Mesodermal cell (in vitro differentiated cells): ENCODE measurements at regions not wholly inside any gene's neighbourhood (a gene's known extent, or its start where the extent isn't known, plus 50 kb on each side); places are given as distances from the start of the nearest gene placed in this dataset.
"Not testable (repeated sequence)": the region's sequence is repeated elsewhere in the genome, so short reads cannot be mapped to it uniquely, and the experiment has no call there.

Experiments
- H3K27ac ChIP-seq: 2 replicates; pipeline ENCODE4 v1.7.0; 2013; ENCODE audit warnings: mild to moderate bottlenecking, low read depth, low read length, moderate library complexity; ENCODE audit not compliant: severe bottlenecking
- H3K36me3 ChIP-seq: 2 replicates; pipeline ENCODE4 v1.7.1; 2013; ENCODE audit warnings: mild to moderate bottlenecking, low read length, moderate library complexity; ENCODE audit not compliant: control insufficient read depth, insufficient read depth
- H3K4me1 ChIP-seq: one replicate; pipeline ENCODE4 v1.7.1; 2013; ENCODE audit warnings: mild to moderate bottlenecking, low read length; ENCODE audit not compliant: insufficient read depth, control insufficient read depth, poor library complexity, severe bottlenecking
- H3K4me3 ChIP-seq: 2 replicates; pipeline ENCODE4 v1.7.0; 2013; ENCODE audit warnings: low read length, control low read depth, mild to moderate bottlenecking; ENCODE audit not compliant: insufficient read depth, poor library complexity, severe bottlenecking; ENCODE audit errors: extremely low read depth
- H3K9me3 ChIP-seq: 2 replicates; pipeline ENCODE4 v1.7.1; 2013; ENCODE audit warnings: mild to moderate bottlenecking, low read length, moderate library complexity; ENCODE audit not compliant: control insufficient read depth
- WGBS, 2 experiments: methylation state at CpG; one replicate each; pipeline ENCODE4 v1.1.5; 2013; ENCODE audit warnings: missing lambda C conversion rate in 2 of 2; ENCODE audit not compliant: insufficient coverage in 2 of 2; 5-methylcytosine and 5-hydroxymethylcytosine counted together

DNA sequence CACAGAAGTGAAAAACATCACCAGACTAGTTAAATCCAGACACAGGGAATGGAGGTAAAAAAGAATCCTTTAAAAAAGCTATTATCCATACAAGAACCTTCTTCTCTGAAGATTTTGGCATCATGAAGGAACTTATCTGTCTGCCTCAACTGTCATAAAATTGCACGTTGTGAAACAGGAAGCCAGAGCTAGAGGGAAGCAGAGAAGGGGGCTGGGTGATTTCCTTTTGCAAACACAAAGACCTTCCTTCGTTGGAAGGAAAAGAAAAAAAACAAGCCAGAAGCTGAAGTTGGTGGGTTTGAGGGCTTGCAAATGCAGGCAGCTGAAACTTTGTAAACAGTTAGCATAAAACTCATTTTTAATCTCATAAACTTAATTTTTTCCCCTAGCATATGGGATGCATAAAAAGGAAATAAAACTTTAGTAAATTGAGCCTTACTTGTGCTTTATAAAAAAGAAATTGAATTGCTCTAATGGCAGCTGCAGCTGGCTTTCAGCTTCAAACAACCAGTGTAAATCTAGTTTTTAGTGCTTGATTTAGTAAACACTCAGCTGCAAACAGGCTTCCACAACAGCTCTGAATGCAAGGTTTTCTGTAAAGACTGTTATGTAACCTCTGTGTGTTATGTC lies 101.6 kb downstream of the OTUD1 start:
- Histone ChIP-seq H3K36me3 (no peaks in the 10 kb centered on the region), H3K4me3 (no peak overlapping the region), H3K4me1 (no peaks in the 10 kb centered on the region), H3K9me3 (no peaks in the 10 kb centered on the region), H3K27ac (no peak overlapping the region)
- WGBS, 2 experiments: no CpG with 5 or more reads among the region's 2 CpGs

DNA sequence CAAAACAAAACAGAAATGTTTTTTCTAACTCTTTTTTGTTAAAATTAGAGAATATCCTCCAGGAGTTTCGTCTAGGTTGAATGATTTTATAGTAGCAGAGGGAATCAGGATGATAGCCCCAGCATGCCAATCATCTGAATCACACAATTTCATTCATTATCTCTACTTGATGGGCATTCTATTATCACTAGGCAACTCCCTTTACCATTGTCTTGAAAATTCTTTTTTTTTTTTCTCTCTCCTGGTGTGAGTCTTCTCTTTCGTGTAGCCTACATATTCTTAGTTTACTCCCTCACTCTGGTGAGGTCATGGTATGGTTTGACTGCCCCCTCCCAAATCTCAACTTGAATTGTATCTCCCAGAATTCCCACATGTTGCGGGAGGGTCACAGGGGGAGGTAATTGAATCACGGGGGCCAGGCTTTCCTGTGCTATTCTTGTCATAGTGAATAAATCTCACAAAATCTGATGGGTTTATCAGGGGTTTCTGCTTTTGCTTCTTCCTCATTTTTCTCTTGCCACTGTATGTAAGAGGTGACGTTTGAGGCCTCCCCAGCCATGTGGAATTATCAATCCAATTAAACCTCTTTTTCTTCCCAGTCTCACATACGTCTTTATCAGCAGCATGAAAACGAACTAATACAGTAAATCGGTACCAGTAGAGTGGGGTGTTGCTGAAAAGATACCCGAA lies 105.0 kb downstream of the OTUD1 start:
- WGBS, 2 experiments: 85 to 96% methylated on average over 3 to 4 of the region's 9 CpGs
- H3K9me3 ChIP-seq: no peaks in the 10 kb centered on the region
- no peak overlapping the region for H3K4me3 ChIP-seq
- no peak overlapping the region for H3K27ac ChIP-seq
- no peaks in the 10 kb centered on the region for H3K4me1 ChIP-seq
- no peaks in the 10 kb centered on the region for H3K36me3 ChIP-seq

DNA sequence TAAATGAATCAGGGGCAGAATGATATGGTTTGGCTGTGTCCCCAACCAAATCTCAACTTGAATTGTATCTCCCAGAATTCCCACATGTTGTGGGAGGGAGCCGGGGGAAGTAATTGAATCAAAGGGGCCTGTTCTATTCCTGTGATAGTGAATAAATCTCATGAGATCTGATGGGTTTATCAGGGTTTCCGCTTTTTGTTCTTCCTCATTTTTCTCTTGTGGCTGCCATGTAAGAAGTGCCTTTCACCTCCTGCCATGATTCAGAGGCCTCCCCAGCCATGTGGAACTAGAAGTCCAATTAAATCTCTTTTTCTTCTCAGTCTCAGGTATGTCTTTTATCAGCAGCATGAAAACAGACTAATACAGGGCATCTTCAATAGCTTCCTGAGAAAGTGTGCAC lies 107.0 kb downstream of the OTUD1 start:
- 69 to 100% methylated on average over 1 of the region's 2 CpGs for WGBS, 2 experiments
- H3K4me1 ChIP-seq, H3K4me3 ChIP-seq, H3K36me3 ChIP-seq, H3K9me3 ChIP-seq, H3K27ac ChIP-seq: not testable (repeated sequence)

DNA sequence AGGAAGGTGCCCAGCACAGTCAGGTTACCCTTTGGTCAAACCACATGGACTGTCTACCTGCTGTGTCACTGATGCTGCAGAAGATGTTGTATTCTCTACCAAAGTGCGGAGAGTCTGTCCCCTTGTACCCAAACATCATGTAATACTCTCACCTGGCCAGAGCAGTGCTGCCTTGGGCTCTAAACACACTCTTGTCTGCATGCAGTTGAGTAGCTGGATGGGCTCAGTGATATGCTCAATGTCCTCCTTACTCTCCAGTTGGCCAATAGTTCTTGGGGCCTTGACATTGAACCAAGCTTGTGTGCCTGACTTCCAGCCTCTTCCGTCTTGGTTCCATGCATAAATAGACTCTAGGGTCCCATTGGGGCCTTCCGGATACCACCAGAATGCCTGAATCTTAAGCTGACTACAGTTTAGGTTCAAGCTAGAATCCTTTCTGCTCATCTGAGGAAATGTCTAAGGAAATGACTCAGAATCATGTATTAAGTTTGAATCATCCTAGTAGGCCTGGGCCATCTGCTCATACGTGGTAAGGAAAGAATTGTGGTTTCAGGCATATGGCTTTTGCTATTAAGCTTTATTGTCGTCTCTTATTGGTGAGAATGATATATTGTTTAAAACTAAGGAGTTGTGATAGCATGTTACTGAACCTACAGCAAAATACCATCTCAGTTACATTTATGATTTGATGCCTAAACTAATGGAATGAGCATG lies 118.0 kb downstream of the OTUD1 start:
- H3K27ac ChIP-seq: no peak overlapping the region
- H3K9me3 ChIP-seq: peaks cover 7% of the 10 kb centered on the region
- no peak overlapping the region for H3K4me3 ChIP-seq
- H3K4me1 ChIP-seq: peaks cover 6% of the 10 kb centered on the region
- WGBS, 2 experiments: 82 to 85% methylated on average over 4 of the region's 5 CpGs
- H3K36me3 ChIP-seq: no peaks in the 10 kb centered on the region

DNA sequence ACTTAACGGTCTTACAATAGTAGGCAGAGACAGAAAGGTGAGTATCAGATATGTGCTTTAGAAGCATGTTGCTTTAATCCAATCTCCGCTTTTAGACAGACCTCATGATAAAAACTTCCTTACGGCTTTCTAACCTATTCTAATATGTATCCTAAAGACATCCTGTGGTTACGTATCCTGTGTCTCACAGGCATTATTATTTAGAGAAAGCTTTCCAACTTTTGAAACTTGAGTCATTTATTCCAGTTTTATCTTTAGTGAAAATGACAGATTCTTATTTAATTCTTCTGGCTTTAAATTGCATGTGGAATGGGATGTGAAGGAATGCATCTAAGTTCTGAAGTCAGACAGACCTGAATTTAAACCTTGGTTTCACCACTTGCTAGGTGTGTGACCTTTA lies 118.9 kb downstream of the OTUD1 start:
- no peaks in the 10 kb centered on the region for H3K36me3 ChIP-seq
- peaks cover 7% of the 10 kb centered on the region for H3K9me3 ChIP-seq
- H3K4me3 ChIP-seq: no peak overlapping the region
- WGBS, 2 experiments: 80 to 92% methylated on average over 1 to 2 of the region's 4 CpGs
- H3K4me1 ChIP-seq: peaks cover 6% of the 10 kb centered on the region
- no peak overlapping the region for H3K27ac ChIP-seq

DNA sequence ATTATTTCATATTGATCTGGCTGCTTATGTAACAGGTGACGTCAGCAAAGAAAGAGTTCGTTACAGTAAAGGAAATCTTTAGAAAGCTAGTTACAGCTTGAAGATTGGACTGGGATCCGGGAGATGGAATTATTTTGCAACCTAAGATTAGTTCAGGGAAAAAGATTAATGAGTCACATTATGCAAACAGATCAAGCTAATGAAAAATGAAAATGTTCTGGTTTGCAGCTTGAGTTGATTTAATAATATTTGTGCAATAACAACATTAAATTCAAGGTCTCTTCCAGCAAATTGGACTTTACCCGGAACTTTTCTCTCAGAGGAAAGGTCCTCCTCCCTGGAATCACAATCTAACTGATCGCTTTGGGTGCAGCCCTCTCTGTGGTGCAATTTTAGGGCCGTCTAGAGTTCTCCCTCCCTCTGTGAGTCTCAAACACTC lies 119.5 kb downstream of the OTUD1 start:
- Histone ChIP-seq H3K4me3 (no peak overlapping the region), H3K9me3 (peaks cover 7% of the 10 kb centered on the region), H3K36me3 (no peaks in the 10 kb centered on the region), H3K4me1 (peaks cover 6% of the 10 kb centered on the region), H3K27ac (no peak overlapping the region)
- 84 to 86% methylated on average over 3 to 4 of the region's 6 CpGs for WGBS, 2 experiments

DNA sequence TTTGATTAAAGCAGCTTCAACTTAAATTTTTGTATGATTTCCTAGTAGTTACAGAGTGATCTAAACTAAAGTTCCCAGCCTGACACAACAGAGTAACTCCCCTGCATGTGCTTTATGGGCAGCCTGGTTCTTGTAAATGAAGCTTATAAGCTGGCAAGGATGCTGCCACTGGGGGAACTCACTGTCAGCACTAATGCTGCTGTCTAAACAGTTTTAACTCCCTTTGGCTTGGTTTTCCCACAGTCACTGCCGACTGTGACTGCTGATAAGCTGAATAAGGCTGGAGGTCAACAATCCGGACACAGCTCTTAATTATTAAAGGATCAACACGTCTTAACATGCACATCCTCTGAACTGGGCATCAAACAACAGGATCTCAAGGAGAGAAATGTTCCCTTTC lies 130.1 kb downstream of the OTUD1 start:
- no peaks in the 10 kb centered on the region for H3K4me1 ChIP-seq
- H3K9me3 ChIP-seq: peaks cover 3% of the 10 kb centered on the region
- no peaks in the 10 kb centered on the region for H3K36me3 ChIP-seq
- H3K4me3 ChIP-seq: no peak overlapping the region
- no peak overlapping the region for H3K27ac ChIP-seq
- 93% methylated on average over 3 of the region's 3 CpGs for WGBS, 2 experiments

DNA sequence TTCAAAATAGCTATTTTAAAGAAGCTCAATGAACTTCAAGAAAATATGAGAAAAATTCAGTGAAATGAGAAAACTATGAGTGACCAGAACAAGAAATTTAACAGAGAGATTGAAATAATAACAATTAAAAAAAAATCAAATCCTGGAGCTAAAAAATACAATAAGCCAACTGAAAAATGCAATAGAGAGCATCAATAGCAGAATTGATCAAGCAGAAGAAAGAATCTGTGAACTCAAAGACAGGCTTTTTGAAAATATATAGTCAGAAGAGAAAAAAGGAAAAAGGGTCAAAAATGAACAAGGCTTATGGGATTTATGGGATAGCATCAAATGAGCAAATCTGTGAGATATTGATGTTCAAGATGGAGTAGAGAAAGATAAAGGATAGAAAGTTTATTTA lies 133.0 kb downstream of the OTUD1 start:
- Histone ChIP-seq H3K4me1 (no peaks in the 10 kb centered on the region), H3K36me3 (no peaks in the 10 kb centered on the region), H3K9me3 (peaks cover 3% of the 10 kb centered on the region), H3K4me3 (no peak overlapping the region), H3K27ac (no peak overlapping the region)

DNA sequence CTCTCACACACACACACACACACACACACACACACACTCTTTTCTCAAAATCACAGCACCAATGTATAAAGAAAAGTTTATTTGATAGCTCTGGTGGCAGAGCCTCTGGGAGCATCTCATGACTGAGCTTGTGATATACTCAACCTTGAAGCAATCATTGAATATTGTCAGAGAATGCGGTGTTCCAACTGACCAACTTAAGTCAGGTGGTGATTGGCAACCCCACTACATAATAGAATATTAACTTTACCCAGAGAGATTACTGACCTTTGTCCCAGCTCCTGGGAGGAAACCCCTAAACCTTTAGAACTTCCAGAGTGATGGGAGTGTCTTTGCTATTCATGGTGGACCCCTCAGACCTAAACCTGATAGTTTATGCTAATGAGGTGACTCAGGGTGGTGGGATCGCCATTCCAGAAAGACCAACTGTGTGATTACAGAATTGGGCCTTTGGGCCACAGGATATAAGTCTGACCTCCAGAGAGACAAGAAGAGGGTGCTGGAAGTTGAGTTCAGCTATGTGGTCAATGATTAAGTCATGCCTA lies 143.1 kb downstream of the OTUD1 start:
- H3K4me1 ChIP-seq: no peaks in the 10 kb centered on the region
- H3K36me3 ChIP-seq: no peaks in the 10 kb centered on the region
- no peaks in the 10 kb centered on the region for H3K9me3 ChIP-seq
- no peak overlapping the region for H3K4me3 ChIP-seq
- no peak overlapping the region for H3K27ac ChIP-seq
- WGBS, 2 experiments: 80 to 83% methylated on average over 1 of the region's 2 CpGs

DNA sequence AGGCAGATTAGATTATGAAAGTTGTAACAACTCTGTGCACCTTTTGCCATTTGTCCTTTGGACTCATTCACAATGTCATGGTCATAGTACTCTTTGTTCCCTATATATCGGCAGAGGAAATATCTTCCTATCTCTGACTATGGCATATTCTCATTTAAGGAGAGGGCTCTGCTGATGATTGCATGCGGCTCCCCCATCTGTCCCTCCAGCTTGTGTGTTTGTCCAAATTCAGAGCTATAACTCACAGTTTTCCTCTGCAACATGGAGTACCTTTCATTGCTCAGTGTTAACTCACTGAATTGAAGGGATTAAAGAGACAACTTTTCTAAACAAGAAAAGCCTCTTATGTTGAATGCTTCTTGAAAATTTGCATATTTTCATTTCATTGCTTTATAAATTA lies 145.5 kb downstream of the OTUD1 start:
- no CpG with 5 or more reads among the region's 2 CpGs for WGBS, 2 experiments
- H3K36me3 ChIP-seq: no peaks in the 10 kb centered on the region
- no peaks in the 10 kb centered on the region for H3K9me3 ChIP-seq
- H3K27ac ChIP-seq: no peak overlapping the region
- H3K4me1 ChIP-seq: no peaks in the 10 kb centered on the region
- no peak overlapping the region for H3K4me3 ChIP-seq

DNA sequence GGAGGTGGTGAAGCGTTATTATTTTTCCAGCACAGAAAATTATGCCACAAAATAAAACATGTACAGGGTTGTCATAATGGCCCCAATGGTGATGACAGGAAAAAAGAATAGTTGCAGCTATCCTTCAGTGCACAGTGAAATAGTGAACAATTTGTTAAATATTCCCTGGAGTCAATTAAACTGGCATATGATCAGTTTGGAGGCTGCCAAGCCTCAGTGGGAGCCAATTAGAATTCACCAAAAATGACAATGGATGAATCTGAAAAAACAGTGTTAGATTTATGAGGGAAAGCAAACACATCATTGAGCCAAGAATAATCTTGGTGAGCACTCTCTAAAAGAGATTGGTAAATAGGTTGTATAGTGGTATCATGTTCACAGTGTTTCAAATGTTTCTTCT lies 146.3 kb downstream of the OTUD1 start:
- Histone ChIP-seq H3K4me3 (no peak overlapping the region), H3K36me3 (no peaks in the 10 kb centered on the region), H3K27ac (no peak overlapping the region), H3K4me1 (no peaks in the 10 kb centered on the region), H3K9me3 (no peaks in the 10 kb centered on the region)
- no CpG with 5 or more reads among the region's 1 CpG for WGBS, 2 experiments
